NCI-H2196 treated with DMSO at 0.1 percent for 48 hours (cell line): ENCODE measurements at regions not wholly inside any gene's neighbourhood (a gene's known extent, or its start where the extent isn't known, plus 50 kb on each side); places are given as distances from the start of the nearest gene placed in this dataset.
"Not testable (repeated sequence)": the region's sequence is repeated elsewhere in the genome, so short reads cannot be mapped to it uniquely, and the experiment has no call there.

Source experiments
- DNase-seq: peaks from one replicate; lab custom pipeline; 2025; ENCODE audit not compliant: unreplicated experiment; lab: John Stamatoyannopoulos, UW

- DNase-seq: no peak
Measured at GRCh38 chr3:31096661-31097395, 202.4 kb upstream of the GADL1 start.

GRCh38 chr3:31100519-31100918 is 206.1 kb upstream of the GADL1 start:
- no peak for DNase-seq

- DNase-seq: not testable (repeated sequence)
Measured at GRCh38 chr3:31101285-31101684, 206.8 kb upstream of the GADL1 start.

GRCh38 chr3:31102196-31102879 is 207.9 kb upstream of the GADL1 start:
- no peak for DNase-seq

GRCh38 chr3:31103181-31103580 is 208.7 kb upstream of the GADL1 start:
- DNase-seq: no peak

GRCh38 chr3:31103623-31104180 is 209.2 kb upstream of the GADL1 start:
- no peak for DNase-seq

- DNase-seq: no peak
Measured at GRCh38 chr3:31105011-31105410, 210.6 kb upstream of the GADL1 start.

- no peak for DNase-seq
Measured at GRCh38 chr3:31105438-31106077, 211.1 kb upstream of the GADL1 start.

GRCh38 chr3:31106204-31106603 is 211.7 kb upstream of the GADL1 start:
- DNase-seq: no peak

GRCh38 chr3:31106912-31107311 is 212.5 kb upstream of the GADL1 start:
- no peak for DNase-seq

- DNase-seq: no peak
Measured at GRCh38 chr3:31114929-31115283, 220.4 kb upstream of the GADL1 start.

GRCh38 chr3:31115531-31115930 is 221.1 kb upstream of the GADL1 start:
- not testable (repeated sequence) for DNase-seq

- no peak for DNase-seq
Measured at GRCh38 chr3:31116651-31117050, 222.2 kb upstream of the GADL1 start.

GRCh38 chr3:31117854-31118253 is 223.4 kb upstream of the GADL1 start:
- no peak for DNase-seq

- no peak for DNase-seq
Measured at GRCh38 chr3:31124373-31124772, 229.9 kb upstream of the GADL1 start.

- no peak for DNase-seq
Measured at GRCh38 chr3:31125413-31126020, 231.1 kb upstream of the GADL1 start.

GRCh38 chr3:31129241-31129640 is 234.8 kb upstream of the GADL1 start:
- DNase-seq: no peak

- no peak for DNase-seq
Measured at GRCh38 chr3:31132132-31132769, 237.8 kb upstream of the GADL1 start.

GRCh38 chr3:31133541-31133940 is 239.1 kb upstream of the GADL1 start:
- no peak for DNase-seq

- DNase-seq: no peak
Measured at GRCh38 chr3:31135546-31135945, 241.1 kb upstream of the GADL1 start.
